ENCODE measurements at regions not wholly inside any gene's neighbourhood (a gene's known extent, or its start where the extent isn't known, plus 50 kb on each side); places are given as distances from the start of the nearest gene placed in this dataset.

DNA sequence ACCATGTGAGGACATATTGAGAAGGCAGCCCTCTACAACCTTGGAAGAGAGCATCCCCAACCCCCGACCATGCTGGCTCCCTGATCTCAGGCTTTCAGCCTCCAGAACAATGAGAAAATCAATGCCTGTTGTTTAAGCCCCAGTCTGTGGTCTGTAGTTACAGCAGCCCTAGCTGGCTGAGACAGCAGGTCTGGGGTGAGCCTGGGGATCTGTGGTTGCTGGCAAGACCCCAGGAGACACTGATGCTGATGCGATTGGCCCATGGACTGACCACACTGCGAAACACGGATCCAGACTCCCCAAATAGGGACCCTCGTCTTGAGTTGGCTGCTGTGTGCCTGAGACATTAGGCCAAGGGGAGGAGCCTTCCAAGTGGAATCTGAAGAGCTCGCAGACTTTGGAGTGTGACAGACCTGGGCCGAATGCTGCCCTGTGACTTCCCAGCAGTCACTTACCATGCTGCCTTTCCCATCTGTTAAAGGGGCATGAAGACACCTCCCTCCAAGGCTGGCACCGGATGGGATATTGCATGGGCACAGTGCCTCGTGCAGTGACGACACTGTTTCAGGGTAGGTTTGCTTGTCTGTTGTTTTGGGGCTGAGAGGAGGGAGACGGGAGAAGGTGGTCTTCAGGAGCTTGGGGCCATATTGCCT lies 147.8 kb upstream of the RPL38 start:
- TF ChIP-seq, protein P1, sequence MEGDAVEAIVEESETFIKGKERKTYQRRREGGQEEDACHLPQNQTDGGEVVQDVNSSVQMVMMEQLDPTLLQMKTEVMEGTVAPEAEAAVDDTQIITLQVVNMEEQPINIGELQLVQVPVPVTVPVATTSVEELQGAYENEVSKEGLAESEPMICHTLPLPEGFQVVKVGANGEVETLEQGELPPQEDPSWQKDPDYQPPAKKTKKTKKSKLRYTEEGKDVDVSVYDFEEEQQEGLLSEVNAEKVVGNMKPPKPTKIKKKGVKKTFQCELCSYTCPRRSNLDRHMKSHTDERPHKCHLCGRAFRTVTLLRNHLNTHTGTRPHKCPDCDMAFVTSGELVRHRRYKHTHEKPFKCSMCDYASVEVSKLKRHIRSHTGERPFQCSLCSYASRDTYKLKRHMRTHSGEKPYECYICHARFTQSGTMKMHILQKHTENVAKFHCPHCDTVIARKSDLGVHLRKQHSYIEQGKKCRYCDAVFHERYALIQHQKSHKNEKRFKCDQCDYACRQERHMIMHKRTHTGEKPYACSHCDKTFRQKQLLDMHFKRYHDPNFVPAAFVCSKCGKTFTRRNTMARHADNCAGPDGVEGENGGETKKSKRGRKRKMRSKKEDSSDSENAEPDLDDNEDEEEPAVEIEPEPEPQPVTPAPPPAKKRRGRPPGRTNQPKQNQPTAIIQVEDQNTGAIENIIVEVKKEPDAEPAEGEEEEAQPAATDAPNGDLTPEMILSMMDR (conservative IDR thresholded peaks at IDR 0.05; ENCODE audit: low read depth) = no peak
- H3K27ac ChIP-seq = no peak overlapping the region
- CTCF ChIA-PET = no interaction called here
- DNase-seq (ENCODE audit: low spot score) = no peak
- POLR2A ChIA-PET (ENCODE audit: low non-redundant PET) = no interaction called here

DNA sequence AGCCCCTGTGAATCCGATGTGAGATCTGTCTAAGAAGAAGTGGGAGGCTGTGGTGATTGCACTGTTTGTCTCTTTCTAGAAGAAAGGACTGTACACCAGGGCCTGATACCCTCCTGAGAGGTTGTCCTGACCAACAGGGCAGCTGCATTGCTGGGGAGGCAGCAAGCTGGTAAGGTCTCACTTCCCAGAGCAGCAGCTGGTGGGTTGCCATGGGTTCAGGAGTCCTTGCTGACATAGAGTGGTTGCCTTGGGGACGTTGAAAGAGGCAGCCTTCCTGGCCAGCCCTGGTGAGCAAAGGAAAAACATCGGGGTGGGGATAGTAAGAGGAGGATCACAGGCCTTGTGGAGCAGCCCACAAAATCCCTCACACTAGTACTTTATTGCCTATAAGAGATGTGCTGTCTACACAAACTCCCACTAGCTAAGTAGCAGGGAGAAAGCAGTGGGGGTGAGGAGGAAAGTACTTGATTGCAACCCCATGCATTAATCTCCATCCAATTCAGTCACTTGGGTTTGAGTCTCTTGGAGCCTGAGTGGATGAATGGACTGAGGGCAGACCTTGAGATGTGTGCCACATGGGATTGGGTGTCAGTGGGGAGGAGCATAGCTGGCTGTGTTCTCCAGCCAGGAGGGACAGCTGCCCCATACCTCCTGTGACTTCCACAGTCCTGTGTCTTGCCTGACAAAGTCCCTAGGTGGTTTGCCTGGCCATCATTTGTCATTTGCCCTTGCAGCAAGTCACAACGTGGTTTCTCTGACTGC lies 143.8 kb upstream of the RPL38 start:
- TF ChIP-seq, protein P1 (conservative IDR thresholded peaks at IDR 0.05; ENCODE audit: low read depth) = no peak
- H3K27ac ChIP-seq = no peak overlapping the region
- POLR2A ChIA-PET (ENCODE audit: low non-redundant PET) = no interaction called here
- CTCF ChIA-PET = interaction anchor here (1.6 kb wide), 1 partner anchor 140 kb away, joined by 5 read pairs; no protein-coding TSS in a partner anchor
- no peak for DNase-seq (ENCODE audit: low spot score)

DNA sequence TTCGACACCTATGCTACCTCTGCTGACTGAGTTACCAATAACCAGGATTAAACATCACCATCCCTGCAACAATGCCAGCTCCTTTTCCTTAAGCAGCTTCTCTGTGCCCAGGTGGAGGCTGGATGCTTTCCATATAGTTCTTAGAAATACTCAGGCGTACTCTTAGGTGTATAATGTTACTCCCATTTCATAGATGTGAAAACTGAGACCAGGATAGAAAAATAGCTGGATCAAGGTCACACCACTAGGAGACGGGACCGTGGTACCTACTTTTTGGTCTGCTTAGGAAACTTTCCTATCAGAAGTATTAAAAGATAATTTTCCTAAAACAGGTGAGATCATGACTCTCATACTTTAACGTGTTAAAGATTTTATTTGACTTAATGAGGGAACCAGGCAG lies 141.7 kb upstream of the RPL38 start:
- TF ChIP-seq, protein P1 (conservative IDR thresholded peaks at IDR 0.05; ENCODE audit: low read depth) = no peak
- ChIA-PET CTCF (interaction anchor here (0.7 to 1.1 kb wide), 2 partner anchors 220 to 632 kb away, joined by 3 read pairs; no protein-coding TSS in a partner anchor), POLR2A (ENCODE audit: low non-redundant PET) (no interaction called here)
- H3K27ac ChIP-seq = no peak overlapping the region
- no peak for DNase-seq (ENCODE audit: low spot score)

DNA sequence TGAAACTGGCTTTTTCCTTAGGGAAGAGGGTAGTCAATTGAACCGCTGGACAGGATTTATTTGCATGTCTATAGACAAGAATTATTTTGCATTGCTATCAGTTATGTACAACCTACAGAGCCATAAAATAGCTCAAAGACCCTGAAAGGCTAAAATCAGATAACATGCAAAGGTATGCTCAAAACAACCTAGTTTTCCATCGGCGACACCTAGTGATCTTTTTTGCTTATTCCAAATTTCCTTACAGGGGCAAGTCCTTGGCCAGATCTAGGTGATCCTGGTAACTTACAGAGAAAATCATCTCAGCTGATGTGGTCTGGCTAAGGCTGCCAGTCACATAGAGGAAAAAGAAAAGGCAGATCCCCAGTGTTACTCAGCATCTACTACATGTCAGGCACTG lies 141.2 kb upstream of the RPL38 start:
- no peak for DNase-seq (ENCODE audit: low spot score)
- ChIA-PET CTCF (interaction anchor here (0.7 to 1.1 kb wide), 2 partner anchors 220 to 632 kb away, joined by 3 read pairs; no protein-coding TSS in a partner anchor), POLR2A (ENCODE audit: low non-redundant PET) (no interaction called here)
- H3K27ac ChIP-seq = no peak overlapping the region
- TF ChIP-seq, protein P1 (conservative IDR thresholded peaks at IDR 0.05; ENCODE audit: low read depth) = no peak

DNA sequence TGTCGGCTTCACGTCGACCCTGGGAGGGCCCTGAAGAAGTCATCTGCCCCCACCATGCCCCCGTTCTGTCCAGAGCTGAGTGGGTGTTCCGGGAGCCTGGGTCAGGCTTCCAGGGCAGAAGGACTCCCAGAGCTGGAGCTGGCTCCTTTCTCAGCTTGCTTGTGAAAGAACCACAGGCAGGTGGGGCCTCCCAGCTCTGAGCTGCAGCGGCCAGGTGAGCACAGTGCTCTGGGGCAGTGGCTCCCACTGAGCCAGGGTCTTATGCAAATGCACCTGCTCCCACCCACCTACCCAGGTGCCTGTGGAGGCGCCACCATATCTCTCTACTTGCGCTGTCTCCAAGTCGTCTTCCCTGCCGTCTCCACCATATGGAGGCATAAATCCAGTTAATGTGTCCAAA lies 140.0 kb upstream of the RPL38 start:
- POLR2A ChIA-PET (ENCODE audit: low non-redundant PET) = no interaction called here
- CTCF ChIA-PET = interaction anchor here (1.1 kb wide), 1 partner anchor 59 kb away, joined by 3 read pairs; no protein-coding TSS in a partner anchor
- TF ChIP-seq, protein P1 (conservative IDR thresholded peaks at IDR 0.05; ENCODE audit: low read depth) = no peak
- DNase-seq (ENCODE audit: low spot score) = no peak
- no peak overlapping the region for H3K27ac ChIP-seq

DNA sequence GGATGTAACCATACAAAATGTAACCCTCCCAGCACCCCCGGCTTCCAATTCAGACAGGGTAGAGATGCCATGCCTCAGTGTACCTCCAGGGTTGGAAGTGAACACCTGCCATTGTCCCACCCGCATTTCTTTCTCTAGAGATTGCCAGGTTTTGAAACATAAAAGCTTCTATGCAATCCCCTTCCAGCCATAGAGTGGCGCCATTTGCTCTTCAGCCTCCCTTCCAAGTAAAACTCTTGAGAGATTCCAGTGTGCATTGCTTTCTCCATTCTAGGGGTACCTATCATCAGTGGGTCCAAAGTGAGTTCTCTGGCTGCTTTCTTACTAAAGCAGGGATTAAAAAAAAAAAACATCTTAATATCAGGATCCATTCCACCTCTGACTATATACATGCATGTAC lies 133.1 kb upstream of the RPL38 start:
- POLR2A ChIA-PET (ENCODE audit: low non-redundant PET) = no interaction called here
- DNase-seq (ENCODE audit: low spot score) = no peak
- TF ChIP-seq, protein P1 (conservative IDR thresholded peaks at IDR 0.05; ENCODE audit: low read depth) = no peak
- no peak overlapping the region for H3K27ac ChIP-seq
- CTCF ChIA-PET = no interaction called here
